NCI-H460 (cell line): ENCODE measurements at regions not wholly inside any gene's neighbourhood (a gene's known extent, or its start where the extent isn't known, plus 50 kb on each side); places are given as distances from the start of the nearest gene placed in this dataset.
A peak's percentile ranks its signal among the peaks of the same experiment; 100 is the strongest.

Source experiments
- DNase-seq: peaks from one replicate; pipeline ENCODE4 v3.0.0-alpha.2; 2016; ENCODE audit warnings: low read depth; ENCODE audit errors: extremely low read depth

GRCh38 chr12:65649126-65649525 lies 175.2 kb upstream of the HMGA2 start:
- peak; percentile 85 for DNase-seq

GRCh38 chr12:65651060-65651459 lies 173.2 kb upstream of the HMGA2 start:
- DNase-seq, result no peak

- no peak for DNase-seq
Observed at GRCh38 chr12:65653321-65653720, 171.0 kb upstream of the HMGA2 start.

GRCh38 chr12:65653946-65654629 lies 170.2 kb upstream of the HMGA2 start:
- no peak for DNase-seq

GRCh38 chr12:65655074-65655493 lies 169.2 kb upstream of the HMGA2 start:
- no peak for DNase-seq

- no peak for DNase-seq
Observed at GRCh38 chr12:65656156-65656882, 168.0 kb upstream of the HMGA2 start.

- peak; percentile 53 for DNase-seq
Observed at GRCh38 chr12:65656891-65657351, 167.4 kb upstream of the HMGA2 start.

GRCh38 chr12:65657635-65658034 lies 166.6 kb upstream of the HMGA2 start:
- DNase-seq, result no peak

- no peak for DNase-seq
Observed at GRCh38 chr12:65658360-65658759, 165.9 kb upstream of the HMGA2 start.

GRCh38 chr12:65659681-65660080 lies 164.6 kb upstream of the HMGA2 start:
- DNase-seq, result no peak

- DNase-seq, result no peak
Observed at GRCh38 chr12:65660096-65660495, 164.2 kb upstream of the HMGA2 start.

- DNase-seq, result no peak
Observed at GRCh38 chr12:65660836-65661235, 163.4 kb upstream of the HMGA2 start.

GRCh38 chr12:65662590-65662989 lies 161.7 kb upstream of the HMGA2 start:
- DNase-seq, result no peak

GRCh38 chr12:65663097-65663496 lies 161.2 kb upstream of the HMGA2 start:
- no peak for DNase-seq

- DNase-seq, result no peak
Observed at GRCh38 chr12:65663648-65664047, 160.6 kb upstream of the HMGA2 start.

GRCh38 chr12:65664715-65665250 lies 159.5 kb upstream of the HMGA2 start:
- no peak for DNase-seq

GRCh38 chr12:65665817-65666216 lies 158.5 kb upstream of the HMGA2 start:
- DNase-seq, result no peak

GRCh38 chr12:65666876-65667275 lies 157.4 kb upstream of the HMGA2 start:
- DNase-seq, result no peak

GRCh38 chr12:65667932-65668331 lies 156.4 kb upstream of the HMGA2 start:
- DNase-seq, result no peak

- DNase-seq, result no peak
Observed at GRCh38 chr12:65668981-65669695, 155.1 kb upstream of the HMGA2 start.

- no peak for DNase-seq
Observed at GRCh38 chr12:65670775-65671174, 153.5 kb upstream of the HMGA2 start.
